HL-60 (cell line): ENCODE measurements at regions not wholly inside any gene's neighbourhood (a gene's known extent, or its start where the extent isn't known, plus 50 kb on each side); places are given as distances from the start of the nearest gene placed in this dataset.

Source experiments
- SPI1 ChIP-seq: IDR thresholded peaks from 2 replicates; pipeline ENCODE4 v1.6.1; 2012; ENCODE audit warnings: low read depth, mild to moderate bottlenecking, borderline replicate concordance
- TF ChIP-seq, protein P1 (sequence below): IDR thresholded peaks from one replicate; pipeline ENCODE4 v1.5.1; 2011; ENCODE audit warnings: low read length, control low read depth, inconsistent platforms; ENCODE audit not compliant: insufficient read depth

DNA sequence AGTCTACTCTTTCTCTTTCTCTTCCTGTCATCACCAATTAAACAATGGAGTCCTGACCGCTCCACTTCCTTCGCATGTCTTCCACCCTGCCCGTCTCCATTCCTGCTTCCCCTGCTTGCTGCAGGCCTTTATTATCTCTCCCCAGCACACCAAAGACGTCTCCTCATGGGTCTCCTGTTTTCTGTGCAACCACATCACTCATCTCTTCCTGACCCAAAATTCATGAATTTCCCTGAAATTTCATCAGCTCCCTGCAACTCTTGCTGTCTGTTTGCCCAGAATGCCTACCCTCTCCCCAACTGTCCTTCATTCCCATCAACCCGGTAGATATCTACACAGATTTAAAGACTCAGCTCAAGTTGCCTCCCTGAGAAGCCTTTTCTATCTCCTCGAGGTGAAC lies 76.7 kb upstream of the ALOX12 start:
- TF ChIP-seq, protein P1, sequence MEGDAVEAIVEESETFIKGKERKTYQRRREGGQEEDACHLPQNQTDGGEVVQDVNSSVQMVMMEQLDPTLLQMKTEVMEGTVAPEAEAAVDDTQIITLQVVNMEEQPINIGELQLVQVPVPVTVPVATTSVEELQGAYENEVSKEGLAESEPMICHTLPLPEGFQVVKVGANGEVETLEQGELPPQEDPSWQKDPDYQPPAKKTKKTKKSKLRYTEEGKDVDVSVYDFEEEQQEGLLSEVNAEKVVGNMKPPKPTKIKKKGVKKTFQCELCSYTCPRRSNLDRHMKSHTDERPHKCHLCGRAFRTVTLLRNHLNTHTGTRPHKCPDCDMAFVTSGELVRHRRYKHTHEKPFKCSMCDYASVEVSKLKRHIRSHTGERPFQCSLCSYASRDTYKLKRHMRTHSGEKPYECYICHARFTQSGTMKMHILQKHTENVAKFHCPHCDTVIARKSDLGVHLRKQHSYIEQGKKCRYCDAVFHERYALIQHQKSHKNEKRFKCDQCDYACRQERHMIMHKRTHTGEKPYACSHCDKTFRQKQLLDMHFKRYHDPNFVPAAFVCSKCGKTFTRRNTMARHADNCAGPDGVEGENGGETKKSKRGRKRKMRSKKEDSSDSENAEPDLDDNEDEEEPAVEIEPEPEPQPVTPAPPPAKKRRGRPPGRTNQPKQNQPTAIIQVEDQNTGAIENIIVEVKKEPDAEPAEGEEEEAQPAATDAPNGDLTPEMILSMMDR, result no peak
- TF ChIP-seq SPI1, result no peak
